A204.1 (cell line): ENCODE measurements at regions not wholly inside any gene's neighbourhood (a gene's known extent, or its start where the extent isn't known, plus 50 kb on each side); places are given as distances from the start of the nearest gene placed in this dataset.
"Not testable (repeated sequence)": the region's sequence is repeated elsewhere in the genome, so short reads cannot be mapped to it uniquely, and the experiment has no call there.

Experiments
- FAIRE-seq: peaks from 2 replicates; lab custom pipeline; 2012; peaks lifted over from hg19 to GRCh38; lab: Jason Lieb, UNC

DNA sequence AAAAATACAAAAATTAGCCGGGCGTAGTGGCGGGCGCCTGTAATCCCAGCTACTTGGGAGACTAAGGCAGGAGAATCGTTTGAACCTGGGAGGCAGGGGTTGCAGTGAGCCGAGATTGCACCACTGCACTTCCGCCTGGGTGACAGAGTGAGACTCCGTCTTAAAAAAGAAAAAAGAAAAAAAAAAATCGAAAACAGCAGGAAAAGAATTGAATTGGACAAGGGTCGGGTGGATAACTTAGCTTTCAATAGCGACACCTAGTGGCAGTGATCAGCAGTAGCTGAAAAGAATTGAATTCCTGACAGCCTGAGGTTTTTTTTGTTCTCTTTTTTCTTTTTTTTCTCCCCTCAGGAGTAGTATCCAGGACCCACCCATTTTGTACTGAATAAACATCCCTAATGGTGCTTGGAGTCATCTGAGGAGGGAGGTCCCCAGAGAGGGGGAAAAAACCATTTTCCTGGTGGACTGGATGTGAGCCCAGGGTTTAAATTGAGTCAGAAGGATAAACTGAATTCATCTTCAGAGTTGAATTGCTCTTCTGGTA, 55.1 kb downstream of the CYCS start:
- FAIRE-seq: peak; percentile 95

GRCh38 chr7:25068502-25069213, 56.4 kb downstream of the CYCS start:
- no peak for FAIRE-seq

DNA sequence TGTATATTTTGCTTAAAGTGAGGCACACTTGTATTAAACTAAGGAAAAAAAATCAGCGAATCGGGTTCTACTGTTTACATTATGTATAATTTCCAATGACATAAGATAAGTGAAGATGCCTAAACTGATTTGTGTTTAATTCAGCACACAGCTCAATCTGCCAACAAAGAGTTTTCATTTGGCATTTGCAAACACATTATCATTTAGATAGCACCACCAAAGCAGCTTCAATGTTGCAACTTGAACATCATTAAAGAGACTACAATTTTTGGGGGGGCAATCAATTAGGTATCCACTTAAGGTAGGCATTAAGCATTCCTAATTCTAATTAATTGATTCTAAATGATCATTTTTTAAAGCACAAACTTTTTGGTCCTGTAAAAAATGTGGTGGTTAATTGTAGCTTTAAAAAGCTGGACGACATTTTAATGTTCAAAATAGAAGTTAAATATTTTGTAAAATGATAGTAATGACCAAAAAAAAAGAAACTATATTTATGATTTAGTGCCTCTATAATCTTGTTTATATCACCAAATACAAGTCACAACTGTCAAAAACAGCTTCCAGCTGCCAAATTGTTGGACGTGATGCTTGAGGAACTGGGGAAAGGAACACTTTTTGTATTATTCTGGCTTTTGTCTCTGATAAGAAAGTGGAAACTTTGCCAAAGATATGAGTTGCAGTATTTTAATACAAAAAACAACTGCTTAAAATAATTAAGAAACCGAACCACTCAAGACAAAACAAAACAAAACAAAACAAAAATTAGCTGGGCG, 57.1 kb downstream of the CYCS start:
- FAIRE-seq: no peak

DNA sequence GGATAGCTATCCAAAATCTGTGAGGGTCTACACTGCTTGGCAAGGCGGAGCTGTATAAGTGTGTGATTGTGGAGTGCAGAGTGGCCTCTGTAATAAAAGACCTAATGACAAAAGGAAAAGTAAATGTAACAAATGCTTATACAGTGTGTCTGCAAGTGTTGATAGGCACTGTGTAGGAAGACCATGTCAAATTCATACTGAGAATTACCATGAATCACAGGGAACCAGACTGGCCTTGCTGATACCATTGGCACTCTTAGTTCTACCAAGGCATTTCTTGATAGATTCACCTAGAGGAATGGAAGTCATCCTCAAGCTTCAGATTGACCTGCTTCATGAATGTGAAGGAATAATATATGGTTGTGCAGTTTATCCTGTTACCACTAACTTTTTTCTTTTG, 58.8 kb downstream of the CYCS start:
- FAIRE-seq: no peak

DNA sequence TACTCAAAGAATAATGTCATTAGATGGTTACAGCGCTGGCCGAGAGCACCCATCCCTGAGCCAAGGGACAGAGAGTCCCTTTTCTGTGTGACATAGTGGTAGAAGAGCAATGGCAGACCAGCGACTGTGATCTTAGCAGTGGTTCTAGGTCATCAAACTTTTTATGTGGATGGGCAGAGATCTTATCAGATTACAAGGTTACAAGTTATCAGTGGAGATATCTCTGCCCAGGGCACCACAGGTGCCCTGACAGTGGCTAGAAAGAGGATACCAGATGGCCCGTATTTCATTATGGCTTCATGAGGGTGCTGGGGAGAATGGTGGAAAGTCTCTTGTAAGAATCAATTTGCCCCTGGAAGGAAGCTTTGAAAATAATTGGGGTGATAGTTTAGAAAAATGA, 62.7 kb downstream of the CYCS start:
- no peak for FAIRE-seq

DNA sequence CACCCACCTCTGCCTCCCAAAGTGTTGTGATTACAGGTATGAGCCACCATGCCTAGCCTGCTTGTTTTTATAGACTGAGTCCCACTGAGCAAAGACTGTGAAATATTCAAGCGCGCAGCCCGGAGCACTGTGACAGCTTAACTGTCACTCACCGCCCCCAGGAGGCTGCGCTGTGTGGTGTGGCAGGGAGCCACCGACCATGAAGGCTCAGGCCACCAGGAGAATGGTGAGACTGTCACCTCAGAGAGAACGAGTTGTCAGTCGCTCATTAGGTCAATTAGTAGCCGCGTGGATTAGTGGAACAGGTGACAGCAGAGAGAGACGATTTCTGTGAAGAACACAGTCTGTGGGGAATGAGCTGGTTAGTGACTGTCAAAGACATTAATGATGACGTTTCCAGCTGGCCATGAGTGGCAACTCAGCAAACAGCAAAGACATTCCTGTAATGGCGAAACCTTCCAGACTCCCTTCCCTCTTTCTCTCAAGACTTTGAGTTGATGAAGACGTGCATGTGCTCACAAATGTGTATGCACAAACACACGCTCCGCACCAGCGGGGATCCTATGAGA, 64.5 kb downstream of the CYCS start:
- no peak for FAIRE-seq

DNA sequence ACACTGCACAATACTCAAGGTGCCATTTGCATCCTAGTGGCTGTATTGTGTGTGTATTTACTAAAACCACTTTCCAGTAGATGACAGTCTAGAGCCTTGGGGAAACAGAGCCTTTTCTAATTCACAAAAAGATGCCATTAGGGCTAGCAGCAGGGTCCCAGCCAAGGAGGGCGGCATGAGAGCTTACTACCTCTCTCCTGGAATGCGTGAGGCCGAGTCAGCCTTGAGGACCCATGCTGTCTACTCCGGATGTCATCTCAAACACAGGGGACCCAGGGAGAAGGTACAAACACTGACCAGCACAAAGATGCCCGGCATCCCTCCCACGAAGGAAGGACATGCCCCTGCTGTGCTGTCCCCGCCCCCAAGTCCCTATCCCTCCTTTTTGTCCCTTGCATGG, 65.5 kb downstream of the CYCS start:
- FAIRE-seq: no peak

- FAIRE-seq: no peak
Measured at GRCh38 chr7:25056368-25056767, 68.7 kb downstream of the CYCS start.

DNA sequence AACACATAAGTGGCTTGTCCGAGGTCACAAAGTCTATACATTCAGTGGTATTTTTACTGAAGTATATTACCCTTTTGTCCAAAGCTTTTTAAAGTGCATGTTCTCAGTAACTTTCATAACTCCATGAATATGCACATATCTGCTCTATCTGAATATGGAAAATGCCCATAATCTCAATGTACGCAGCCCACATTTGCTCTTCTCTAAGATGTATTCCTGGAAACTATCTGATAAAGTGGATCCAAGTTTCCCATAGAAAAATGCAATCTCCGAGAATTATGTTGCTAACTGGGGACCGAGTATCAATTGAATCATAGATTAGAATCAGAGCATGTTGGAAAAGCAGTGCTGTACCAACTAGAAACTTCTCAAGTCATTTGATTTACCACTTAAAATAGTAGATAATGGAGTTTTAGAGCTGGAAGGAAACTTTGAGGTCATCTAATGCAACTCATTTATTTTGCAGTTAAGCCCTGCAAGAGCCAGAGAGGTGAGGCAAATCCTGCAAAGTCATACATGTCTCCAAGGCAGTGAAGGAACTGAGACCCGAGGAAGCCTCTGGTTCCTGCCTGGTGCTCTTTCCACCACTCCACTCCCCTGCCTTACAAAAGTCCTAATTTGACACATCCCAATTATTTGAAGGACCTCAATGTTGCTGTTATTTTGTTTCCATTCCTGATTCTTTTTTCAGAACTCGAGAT, 69.4 kb downstream of the CYCS start:
- no peak for FAIRE-seq

GRCh38 chr7:25054819-25055519, 70.1 kb downstream of the CYCS start:
- FAIRE-seq: no peak

DNA sequence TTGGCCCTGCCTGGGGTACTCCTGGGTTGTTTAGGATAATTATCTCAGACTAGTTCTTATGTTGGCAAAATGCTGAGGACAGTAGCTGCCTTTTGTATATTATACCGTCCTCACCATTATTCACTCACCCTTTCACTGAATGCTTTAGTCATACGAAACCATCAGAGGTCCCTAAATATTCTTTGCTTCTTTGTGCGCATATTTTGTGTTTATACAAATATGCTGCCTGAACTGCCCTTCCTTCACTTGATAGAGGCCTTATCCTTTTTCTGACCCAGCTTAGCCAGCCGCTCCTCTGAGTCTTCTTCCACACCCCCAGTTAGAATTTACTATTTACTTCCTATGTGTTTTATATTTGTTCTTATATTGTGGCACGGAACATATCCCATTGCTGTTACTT, 70.2 kb upstream of the OSBPL3 start:
- no peak for FAIRE-seq

DNA sequence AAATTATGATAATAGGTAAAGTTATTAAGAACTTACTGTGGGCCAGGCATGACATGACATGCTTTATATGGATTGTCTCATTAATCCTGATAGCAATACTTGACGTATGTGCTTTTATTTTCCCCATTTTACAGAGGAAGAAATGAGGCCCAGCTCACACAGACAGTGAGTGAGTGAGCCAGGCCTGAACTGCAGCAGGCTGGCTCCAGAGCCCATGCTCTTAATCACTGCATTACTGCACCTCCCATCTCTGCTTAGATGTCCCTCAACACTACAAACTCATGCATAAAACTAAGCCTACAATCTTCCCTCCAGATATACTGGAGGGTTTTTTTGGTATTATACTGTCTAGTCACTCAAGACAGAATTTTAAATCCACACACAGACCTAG, 68.5 kb upstream of the OSBPL3 start:
- no peak for FAIRE-seq

DNA sequence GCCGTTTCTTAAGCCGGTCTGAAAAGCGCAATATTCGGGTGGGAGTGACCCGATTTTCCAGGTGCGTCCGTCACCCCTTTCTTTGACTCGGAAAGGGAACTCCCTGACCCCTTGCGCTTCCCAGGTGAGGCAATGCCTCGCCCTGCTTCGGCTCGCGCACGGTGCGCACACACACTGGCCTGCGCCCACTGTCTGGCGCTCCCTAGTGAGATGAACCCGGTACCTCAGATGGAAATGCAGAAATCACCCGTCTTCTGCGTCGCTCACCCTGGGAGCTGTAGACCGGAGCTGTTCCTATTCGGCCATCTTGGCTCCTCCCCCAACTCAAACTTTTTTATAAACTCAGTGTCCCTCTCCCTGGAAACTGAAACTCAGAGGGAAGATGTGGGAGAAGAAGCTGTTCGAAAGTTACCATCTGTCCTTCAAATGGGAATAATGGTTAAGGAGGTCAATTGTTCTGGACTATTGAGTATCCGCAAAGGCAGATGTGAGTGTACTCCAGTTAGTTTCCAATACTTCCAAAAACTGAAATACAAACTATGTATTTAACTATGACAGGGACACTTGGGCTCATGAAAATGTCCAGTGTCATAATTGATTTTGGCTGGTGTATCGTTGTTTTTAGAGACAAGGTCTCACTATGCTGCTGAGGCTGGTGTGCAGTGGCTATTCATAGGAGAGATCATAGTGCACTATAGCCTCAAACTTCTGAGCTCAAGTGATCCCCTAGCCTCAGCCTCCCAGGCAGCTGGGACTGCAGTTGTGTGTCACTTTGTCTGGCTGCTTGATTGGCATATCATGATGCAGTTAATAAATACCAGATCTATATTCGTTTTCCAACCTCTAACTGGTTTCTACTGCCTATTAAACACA, 67.8 kb upstream of the OSBPL3 start:
- not testable (repeated sequence) for FAIRE-seq

DNA sequence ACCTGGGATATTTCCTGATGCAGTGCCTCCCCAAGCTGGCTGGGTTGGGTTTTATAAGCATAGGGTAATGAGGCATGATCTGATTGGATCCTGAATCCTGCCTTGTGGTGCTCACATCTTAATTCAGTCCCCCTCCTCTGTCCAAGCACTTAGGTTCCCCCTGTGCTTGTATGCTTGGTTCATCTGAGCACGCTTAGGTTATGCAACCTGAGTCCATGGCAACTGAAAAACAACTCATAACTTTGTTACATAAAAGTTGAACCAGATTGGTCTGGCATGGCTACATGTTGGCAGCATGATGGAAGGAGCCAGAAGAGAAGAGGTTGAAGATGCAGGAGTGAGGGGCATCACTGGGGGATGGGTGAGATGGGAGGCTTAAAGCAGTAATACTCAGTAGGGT, 57.3 kb upstream of the OSBPL3 start:
- no peak for FAIRE-seq

DNA sequence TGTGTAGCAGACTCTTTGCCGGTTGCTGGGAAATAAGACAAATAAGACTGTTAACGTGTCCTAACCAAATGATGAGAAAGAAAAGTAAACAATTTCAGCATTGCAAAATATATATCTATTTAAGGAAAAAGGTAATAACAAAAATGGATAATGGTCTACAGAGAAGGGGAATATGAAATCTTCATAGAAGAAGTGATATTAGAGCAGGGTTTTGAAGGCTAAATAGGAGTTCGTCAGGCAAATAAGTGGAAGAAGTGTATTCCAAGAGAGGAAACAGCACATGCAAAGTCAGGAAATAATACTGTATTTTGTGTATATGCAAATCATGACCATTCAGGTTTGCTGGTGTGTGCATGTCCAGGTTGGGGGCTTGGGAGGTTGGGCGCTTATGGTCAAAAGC, 55.3 kb upstream of the OSBPL3 start:
- no peak for FAIRE-seq

GRCh38 chr7:25034136-25034535, 54.2 kb upstream of the OSBPL3 start:
- no peak for FAIRE-seq

DNA sequence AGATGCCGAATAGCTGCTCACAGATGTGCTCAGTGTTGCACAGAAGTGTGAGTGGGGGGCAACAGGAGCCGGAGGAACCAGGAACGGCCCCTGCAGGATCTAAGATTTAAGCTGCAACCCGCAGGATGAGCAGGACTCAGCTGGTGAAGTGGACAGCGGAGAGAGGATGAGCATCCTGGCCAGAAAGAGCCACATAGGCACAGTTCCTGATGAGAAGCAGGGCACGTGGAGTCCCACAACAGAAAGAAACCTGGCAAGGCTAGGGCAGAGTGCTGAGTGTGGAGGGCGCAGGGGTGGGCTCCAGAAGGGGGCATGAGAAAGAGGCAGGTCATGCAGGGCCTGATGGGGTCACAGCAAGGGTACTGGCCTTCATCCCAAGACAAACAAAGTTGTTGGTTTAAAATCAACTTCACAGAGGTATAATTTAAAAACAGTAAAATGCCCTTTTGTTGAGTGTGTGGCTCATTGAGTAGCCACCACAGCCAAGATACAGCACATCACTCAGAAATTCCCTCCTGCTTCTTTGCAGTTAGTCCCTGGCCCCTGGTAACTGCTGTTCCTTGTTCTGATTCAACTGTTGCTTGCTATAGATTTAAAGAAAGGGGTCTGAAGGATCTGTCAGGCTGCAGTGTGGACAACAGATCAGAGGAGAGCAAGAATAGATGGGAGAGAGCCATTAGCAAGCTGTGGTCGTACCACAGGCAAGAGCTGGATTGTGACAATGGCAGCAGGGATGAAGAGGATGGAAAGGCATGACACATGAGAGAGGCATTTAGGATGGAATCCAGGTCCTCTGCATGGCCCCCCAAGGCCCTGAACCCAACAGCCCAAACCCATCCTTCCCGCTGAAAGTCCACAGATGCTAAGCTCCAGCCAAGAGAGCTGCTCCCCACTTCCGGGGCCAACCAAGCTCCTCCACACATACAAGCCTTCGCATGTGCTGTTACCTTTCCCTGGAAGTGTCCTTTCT, 53.1 kb upstream of the OSBPL3 start:
- no peak for FAIRE-seq

- FAIRE-seq: no peak
Measured at GRCh38 chr7:25031432-25031831, 51.5 kb upstream of the OSBPL3 start.

GRCh38 chr7:25031007-25031406, 51.0 kb upstream of the OSBPL3 start:
- FAIRE-seq: no peak
